Activated T-cell treated with anti-CD3 and anti-CD28 coated beads for 48 hours (primary cell): ENCODE measurements at regions not wholly inside any gene's neighbourhood (a gene's known extent, or its start where the extent isn't known, plus 50 kb on each side); places are given as distances from the start of the nearest gene placed in this dataset.
"Not testable (repeated sequence)": the region's sequence is repeated elsewhere in the genome, so short reads cannot be mapped to it uniquely, and the experiment has no call there.

Source experiments
- DNase-seq: peaks from one replicate; pipeline ENCODE4 v3.0.0-alpha.2; 2020; ENCODE audit warnings: low read depth

DNA sequence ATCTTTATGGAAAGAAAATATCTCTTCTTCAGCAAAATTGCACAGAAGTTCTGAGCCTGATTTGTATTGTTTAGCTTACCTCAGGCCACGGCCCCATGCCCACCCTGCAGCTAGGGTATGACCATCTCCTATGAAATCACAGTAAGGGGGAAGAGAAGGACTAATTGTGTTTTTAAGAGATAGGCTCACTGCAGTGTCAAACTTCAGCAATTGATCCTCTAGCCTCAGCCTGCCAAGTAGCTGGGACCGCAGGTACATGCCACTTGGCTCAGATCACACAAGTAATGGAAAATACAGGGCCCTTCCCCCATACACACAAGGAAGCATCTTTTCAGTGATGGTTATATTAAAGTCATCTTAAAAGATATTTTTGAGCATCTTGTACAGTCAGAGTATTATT, 60.0 kb downstream of the DMAC1 start:
- no peak for DNase-seq

DNA sequence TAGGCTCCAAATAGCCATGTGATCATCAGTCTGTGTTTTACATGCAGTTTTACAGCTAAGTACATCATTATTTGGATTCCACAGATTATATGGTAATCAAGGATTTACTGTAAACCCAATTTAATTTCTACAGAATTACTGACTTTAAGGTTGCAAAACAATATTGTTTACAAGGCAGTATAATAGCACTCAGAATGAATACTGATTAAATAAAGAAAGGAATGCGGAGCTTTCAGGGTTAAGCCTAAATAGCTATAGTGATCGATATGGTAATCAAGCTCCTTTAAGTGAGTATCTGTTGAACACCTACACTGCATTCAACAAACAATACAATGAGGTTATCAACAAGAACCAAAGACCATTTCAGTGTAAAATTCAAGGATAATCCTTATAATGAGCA, 64.3 kb downstream of the DMAC1 start:
- no peak for DNase-seq

DNA sequence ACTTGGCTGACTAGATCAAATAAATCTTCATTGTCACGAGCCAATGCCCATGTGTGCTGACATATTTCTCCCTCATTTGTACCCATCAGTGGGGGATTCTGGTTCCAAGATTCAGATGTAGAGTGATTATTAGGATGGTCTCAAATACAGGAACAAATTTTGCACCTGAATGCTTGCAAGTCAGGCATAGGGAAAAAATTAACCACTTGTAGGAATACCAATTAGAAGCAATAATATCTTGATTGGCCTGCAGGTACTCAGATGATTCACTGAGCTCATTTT, 69.5 kb downstream of the DMAC1 start:
- no peak for DNase-seq

DNA sequence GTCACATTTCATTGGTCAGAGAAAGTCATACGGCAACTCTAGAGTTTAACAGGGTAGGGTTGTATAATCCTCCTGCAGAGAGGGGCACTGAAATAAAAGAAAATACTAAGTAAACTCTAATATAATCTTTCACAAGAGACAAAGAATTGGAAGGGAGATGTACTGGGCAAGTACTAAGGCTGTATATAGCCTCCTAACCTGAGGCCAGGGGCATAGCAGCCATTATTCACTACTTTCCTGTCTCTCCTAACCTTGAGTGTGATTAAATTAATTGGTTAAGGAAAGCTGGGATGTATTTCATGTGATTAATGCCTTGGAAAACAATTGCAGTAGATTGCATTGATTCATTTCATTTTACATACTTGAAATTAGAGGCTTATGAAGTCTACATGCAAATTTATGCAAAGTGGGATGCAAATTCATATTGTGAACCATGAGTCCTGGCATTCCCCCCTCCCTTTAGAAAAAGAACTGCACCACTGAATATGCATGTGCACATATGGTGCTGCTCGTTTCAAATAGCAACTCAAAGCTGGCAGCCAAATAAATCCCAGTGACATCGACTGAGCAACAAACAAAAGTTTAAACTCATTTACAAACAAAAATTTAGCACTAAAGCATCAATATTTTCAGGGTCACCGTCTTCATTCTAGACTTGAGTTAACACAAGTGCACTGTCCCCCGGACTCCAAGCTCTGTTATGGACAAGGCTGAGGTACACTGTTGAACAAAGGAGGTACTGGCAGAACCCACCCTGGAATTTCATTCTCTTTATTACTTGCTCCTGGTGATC, 70.0 kb downstream of the DMAC1 start:
- no peak for DNase-seq

DNA sequence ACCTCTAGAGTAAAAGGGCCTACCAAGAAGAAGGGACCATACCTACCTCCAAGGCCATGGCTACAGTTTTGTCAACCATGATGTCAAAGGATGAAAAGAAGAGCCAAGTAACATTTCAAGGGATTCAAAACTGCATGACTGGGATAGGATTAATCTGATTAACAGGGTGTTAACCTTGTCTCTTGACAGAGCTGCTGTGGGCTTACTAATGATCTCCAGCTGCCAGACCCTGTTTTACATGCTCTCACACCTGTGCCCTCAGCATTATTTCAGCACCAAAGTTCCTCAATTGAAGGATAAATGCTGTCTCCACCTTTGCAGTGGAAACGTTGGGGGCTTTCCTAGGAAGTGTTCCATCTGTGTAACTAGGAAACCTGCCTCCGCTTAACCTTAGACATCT, 78.3 kb downstream of the DMAC1 start:
- no peak for DNase-seq

DNA sequence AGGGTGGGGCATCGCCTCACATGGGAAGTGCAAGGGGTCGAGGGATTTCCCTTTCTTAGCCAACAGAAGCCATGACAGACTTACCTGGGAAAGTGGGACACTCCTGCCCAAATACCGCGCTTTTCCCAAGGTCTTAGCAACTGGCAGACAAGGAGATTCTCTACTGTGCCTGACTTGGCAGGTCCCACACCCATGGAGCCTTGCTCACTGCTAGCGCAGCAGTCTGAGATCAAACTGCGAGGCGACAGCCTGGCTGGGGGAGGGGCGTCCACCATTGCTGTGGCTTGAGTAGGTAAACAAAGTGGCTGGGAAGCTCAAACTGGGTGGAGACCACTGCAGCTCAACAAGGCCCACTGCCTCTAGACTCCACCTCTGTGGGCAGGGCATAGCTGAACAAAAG, 86.5 kb downstream of the DMAC1 start:
- not testable (repeated sequence) for DNase-seq

DNA sequence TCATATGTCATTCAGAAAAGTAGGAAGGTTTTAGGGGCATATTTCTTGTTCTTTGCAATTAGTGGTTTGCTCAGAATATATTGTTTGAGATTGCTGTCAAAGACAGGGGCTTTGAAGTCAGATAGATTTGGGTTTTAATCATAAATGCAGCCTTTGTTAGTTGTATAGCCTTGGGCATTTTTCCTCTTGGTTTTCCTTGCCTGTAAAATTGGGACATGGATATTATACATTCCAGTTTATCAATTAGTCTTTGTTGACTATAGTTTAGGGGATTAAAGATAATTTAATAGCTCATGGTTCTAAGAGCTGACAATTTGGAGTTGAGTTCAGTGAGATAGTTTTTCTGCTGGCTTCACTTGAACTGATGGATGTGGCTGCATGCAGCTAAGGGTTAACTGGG, 88.9 kb downstream of the DMAC1 start:
- DNase-seq: no peak

DNA sequence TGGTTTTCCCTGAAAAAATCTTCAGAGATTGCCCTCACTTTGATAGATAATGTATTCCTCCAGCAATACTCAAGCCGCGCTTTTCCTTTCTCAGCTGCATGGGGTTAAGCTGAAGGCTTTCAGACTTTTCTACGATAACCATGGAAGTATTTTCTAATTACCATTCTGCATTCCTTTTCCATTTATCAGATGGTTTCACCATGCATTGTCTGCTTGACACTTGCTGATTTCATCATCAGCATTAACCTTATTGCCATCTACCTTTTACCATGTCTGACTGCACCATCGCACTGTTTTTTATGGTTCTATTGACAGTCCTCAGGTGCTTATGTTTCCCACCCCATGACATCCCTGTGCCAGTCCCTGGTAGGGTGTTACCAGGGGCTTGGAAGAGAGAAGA, 91.6 kb downstream of the DMAC1 start:
- DNase-seq: no peak

DNA sequence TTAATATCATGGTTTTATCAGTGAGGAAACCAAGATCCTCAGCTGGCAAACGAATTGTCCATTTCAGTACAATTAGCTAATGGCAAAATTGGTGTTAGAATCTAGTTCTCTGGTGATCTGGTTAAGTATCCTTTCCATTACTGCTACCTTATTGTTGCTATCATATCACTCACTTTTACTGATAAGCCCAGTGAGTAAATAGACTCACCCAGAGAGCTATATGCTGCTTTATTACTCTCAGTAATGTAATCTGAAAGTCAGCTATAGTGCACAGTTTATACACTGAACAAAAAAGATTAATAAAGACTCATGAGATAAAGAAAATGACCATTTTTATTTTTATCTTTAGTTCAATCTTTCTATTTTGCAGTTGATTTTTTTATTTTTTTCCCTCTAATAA, 95.0 kb downstream of the DMAC1 start:
- no peak for DNase-seq

DNA sequence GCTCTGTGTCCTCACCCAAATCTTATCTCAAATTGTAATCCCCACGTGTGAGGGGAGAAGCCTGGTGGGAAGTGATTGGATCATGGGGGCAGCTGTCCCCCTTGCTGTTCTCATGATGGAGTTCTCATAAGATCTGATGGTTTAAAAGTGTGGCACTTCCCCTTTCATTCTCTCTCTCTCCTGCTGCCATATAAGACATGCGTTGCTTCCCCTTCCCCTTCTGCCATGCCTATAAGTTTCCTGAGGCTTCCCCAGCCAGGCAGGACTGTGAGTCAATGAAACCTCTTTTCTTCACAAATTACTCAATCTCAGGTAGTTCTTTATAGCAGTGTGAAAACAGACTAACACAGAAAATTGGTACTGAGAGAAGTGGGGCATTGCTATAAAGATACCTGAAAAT, 107.7 kb downstream of the DMAC1 start:
- DNase-seq: no peak

DNA sequence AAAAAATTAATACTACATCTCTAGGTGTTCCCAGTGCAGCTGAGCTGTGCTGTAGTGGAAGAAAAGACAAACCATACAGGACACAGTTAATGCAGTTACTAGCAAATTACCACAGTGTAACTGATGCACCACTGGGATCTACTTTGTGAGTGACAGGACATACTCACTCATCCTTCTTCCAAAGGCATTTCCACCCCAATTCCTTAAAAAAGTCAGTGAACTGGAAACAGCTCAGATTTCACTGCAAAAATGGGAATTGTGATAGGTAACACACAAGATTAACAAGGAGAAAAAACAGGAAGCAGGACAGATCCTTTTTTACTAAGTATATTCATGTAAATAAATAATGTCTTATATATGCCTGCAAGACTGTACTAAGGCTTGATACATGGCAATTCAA, 109.6 kb downstream of the DMAC1 start:
- DNase-seq: no peak

DNA sequence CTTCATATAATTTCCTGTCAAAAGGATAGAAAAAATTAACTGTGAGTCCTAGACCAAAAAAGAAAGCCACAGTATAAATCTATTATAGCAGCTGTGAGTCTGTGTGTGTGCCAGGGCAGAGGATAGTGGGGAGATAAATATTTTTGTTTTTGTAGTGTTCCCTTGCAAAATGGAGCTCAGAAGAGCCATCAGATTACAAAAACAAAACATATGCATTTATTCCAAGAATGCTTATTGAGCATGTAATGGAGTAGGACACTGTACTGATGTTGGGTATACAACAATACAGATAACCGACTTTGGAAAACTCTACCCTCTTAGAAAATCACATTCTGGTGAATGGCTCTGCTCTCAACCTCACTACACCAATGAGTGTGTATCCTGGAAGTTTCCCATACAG, 111.0 kb downstream of the DMAC1 start:
- DNase-seq: no peak

DNA sequence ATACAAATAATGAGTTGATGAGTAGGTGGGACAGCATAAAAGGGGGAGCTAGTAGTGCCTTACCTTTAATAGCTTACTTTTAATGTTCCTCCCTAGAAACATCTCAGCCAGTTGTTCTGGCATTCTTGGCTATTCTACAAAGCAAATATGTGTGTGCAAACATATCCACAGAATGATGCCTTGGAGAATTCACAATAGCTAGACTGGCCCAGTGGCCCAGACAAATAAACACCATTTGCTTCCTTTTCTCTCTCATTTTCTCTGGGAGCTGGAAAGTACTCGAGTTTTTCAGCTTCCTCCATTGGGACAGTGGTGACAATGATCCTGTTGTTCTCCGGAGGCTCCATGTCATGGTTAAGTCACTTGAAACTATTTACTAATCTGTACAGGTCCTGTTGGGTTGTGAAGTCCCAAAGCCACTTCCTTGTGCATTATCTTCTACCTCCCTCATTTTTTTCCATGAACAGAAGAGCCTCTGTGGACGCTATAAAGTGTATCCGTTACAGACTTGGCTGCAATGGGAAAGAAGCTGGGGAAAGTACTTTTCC, 122.9 kb downstream of the DMAC1 start:
- no peak for DNase-seq

DNA sequence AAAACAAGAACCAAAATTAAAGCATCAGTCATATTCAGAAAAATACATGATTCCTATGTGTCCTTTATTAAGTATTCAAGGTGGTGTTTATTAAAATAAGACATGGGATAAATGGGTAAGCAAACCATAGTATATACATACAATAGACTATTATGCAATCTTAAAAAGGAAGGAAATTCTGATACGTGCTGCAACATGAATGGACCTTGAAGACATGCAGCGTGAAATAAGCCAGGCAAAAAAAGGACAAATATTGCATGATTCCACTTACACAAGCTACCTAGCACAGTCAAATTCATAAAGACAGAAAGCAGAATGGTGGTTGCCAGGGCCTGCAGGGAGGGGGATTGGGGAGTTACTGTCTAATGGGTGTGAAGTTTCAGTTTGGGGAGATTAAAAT, 127.7 kb downstream of the DMAC1 start:
- no peak for DNase-seq

DNA sequence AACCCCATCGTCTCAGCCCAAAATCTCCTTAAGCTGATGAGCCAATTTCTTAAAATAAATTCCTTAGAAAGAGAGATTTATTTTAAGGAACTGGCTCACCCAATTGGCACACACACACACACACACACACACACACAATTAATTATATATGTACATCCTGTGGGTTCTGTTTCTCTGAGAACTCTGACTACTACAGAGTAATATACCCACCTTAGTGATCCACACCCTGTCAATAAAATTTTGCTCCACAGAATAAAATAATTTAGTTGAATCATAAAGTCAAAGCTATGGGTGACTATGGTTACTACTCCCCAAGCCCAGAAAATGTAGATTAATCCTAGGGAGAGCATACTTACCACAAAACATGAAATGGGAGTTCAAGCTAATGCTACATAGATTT, 131.0 kb downstream of the DMAC1 start:
- DNase-seq: no peak

DNA sequence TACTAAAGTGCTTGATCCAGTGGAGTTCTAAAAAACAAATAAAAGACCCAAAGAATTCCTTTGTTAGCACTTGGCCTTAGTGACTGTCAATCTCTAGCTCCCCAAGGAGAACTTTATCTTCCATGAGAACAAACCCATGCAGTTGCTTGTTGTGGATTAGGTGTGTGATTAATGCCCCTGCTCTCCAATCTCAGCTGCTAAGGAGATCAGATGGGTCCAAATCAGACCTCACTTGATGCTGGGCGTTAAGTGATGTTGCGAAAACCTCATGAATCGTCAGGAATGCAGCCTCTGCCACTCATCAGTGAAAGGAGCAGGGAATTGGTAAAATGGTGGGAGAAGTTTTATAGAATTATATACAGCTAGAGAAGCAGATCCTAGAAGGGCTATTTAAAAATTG, 133.7 kb downstream of the DMAC1 start:
- no peak for DNase-seq

DNA sequence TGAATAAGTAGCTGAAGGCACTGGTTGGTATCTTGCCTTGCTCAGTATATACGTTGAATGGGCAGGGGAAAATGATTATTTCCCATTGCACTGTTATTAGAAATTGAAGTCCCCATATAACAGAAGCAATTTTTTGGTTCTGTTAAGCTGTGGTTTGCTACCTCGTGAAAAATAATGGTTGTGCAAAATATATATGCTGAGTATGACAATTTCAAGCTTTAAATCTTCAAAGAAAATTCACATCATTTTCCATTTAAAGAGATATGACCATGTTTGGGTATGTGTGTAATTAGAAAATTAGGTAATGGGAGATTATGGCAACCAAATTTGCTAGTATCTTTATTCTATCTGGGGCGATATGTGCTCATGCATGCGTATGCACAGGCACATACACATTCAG, 139.8 kb downstream of the DMAC1 start:
- DNase-seq: no peak

DNA sequence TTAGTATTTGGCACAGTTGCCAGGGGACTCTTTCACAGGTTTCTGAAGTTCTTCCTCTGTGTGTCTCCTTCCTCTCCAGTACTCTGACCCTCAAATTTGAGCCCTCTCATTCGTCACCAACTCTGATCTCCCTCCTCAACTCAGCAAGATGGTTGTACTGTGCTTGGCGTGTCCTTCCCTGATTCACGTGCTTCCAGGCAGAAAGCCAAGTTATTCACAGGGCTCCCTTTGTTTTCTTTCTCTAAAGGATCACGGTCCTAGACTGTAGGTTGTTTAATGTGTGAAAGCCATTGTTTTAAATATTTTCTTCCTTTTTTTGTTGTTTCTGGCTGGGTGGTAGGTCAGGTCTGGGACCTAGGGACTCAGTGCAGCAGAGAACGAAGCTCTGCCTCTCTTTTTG, 142.9 kb downstream of the DMAC1 start:
- DNase-seq: no peak

DNA sequence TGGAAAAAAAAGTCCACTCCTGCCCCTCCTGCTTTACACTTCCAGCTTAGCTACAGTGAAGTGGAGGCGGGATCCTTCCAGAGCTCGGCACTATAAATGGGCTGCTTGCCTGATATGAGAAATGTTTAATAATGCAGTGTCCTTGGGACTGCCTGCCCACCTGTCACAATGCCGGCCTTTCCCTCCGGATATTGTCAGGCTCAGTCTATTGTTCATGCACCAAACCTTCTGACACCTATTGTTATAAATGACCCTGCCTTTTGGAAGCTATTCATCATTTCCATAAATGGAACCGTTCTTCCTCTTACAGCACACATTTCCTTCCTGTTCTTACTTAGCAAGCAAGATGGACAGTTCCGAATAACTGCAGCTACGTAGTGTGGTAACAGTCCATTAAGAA, 146.3 kb downstream of the DMAC1 start:
- no peak for DNase-seq

DNA sequence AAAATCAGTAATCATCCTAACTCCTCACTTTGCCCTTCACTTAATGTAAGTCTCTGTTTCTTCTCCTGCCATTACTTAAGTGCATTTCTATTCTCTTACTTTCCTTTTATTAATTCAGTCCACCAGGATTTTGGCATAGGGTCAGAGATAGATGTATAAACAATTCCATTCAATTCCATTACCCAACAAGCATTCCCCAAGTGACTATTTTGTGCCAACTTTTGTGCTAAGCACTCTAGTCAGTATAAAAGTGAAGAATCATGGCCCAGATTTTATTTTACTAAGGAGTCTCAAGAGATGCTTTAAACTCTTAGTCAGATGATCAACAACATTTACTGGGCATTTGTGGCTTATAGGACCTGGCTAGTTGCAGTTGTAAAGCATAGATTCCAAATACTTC, 159.3 kb downstream of the DMAC1 start:
- no peak for DNase-seq

DNA sequence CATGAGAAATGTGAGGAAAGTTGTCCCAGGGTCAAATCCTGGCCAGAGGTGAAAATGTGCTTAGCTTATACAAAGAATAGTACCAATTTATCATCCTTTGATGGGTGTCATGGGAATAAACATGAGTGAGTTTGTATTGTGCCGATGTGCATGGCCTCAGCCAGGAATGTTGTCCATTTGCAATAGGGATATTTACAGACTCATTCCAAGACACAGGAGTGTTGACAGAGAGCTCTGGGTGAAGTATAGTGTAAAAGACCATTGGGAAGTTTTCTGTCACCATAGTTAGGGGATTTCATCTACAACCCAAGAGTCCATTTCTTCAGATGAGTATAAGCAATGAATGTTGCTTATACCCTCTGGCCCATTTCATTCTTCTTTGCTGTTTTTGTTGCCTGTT, 160.1 kb downstream of the DMAC1 start:
- no peak for DNase-seq

DNA sequence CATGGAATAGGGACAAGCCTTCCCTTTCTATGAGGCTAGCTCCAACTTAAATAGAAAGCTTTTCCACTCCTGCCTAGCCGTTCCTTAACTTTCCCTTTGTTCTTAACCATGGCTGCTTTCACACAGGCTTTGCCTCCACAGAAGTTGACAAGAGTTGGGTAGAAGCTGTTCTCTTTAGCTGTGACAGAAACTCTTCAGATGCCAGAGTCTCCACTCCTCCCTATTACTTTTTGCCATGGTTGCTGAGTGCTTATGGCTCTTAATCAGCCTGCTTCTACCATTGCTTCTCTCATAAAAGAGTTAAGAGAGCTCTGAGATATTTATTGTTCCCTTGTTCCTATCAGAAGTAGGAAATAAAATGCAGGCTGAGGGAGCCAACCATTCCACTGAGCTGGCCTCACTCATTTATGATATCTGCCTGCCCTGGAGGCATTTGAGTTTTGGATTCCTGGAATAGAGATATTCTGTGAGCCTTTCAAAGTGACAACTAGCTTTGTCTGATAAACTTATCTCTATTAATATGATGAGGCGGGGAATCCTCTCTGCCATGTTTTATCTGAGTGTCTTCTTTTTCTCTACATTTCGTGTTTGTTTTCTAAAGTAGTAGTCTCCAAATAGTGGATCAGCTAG, 162.6 kb downstream of the DMAC1 start:
- DNase-seq: no peak

DNA sequence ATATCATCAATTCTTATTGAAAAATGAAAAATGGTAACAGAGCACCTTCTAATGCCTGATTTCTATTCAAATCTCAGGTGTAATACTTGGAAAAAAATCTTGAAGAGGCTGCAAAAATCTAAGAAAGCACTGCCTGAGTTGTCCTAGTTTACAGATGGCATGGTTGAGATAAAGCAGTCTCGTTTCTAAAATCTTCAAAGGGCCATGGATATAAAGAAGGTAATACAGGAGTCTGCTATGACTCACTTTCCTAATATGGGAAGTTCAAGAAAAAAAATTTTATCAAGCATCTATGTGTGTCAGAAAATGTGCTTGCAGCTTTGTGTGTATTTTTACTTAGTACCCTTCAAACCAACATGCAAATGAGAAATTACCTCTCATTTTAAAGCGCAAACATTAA, 163.3 kb downstream of the DMAC1 start:
- DNase-seq: no peak

DNA sequence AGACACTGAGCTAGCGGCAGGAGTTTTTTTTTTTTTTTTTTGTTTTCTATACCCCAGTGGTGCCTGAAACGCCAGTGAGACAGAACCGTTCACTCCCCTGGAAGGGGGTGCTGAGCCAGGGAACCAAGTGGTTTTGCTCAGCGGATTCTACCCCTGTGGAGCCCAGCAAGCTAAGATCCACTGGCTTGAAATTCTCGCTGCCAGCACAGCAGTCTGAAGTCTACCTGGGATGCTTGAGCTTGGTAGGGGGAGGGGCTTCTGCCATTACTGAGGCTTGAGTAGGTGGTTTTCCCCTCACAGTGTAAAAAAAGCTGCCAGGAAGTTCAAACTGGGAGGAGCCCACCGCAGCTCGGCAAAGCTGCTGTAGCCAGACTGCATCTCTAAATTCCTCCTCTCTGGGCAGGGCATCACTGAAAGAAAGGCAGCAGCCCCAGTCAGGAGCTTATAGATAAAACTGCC, 173.0 kb downstream of the DMAC1 start:
- peak; percentile 7 for DNase-seq
